Suprapubic skin (tissue), 4 donors: ENCODE measurements at regions not wholly inside any gene's neighbourhood (a gene's known extent, or its start where the extent isn't known, plus 50 kb on each side); places are given as distances from the start of the nearest gene placed in this dataset.

Experiments
- DNase-seq, 2 donors: peaks; one replicate each; pipeline ENCODE4 v3.0.0-alpha.2; 2019; ENCODE audit warnings: low spot score in 2 of 2
- H3K27ac ChIP-seq: fragments of 200-600 bp; sonication (generic); one replicate; pipeline ENCODE4 v1.5.1; 2019
- H3K27me3 ChIP-seq: fragments of 200-600 bp; sonication (generic); one replicate; pipeline ENCODE4 v1.5.1; 2019
- H3K36me3 ChIP-seq: fragments of 200-600 bp; sonication (generic); one replicate; pipeline ENCODE4 v1.5.1; 2019
- H3K4me1 ChIP-seq: fragments of 200-600 bp; sonication (generic); one replicate; pipeline ENCODE4 v1.5.1; 2019
- H3K4me3 ChIP-seq: fragments of 200-600 bp; sonication (generic); one replicate; pipeline ENCODE4 v1.5.1; 2019; ENCODE audit warnings: mild to moderate bottlenecking
- H3K9me3 ChIP-seq: fragments of 200-600 bp; sonication (generic); one replicate; pipeline ENCODE4 v1.5.1; 2019
- CTCF ChIP-seq, 2 donors: fragments of 200-600 bp in 1 of 2; fragments of 450-650 bp in 1 of 2; sonication (generic) in 1 of 2; IDR thresholded peaks; one replicate each; pipeline ENCODE4 v1.5.1; 2016 to 2019; ENCODE audit warnings: antibody characterized with exemption in 2 of 2, mild to moderate bottlenecking in 1 of 2, moderate library complexity in 1 of 2
- EP300 ChIP-seq: sonication (generic); formaldehyde crosslinking; IDR thresholded peaks from one replicate; pipeline ENCODE4 v1.6.1; 2017; ENCODE audit warnings: antibody characterized with exemption
- POLR2A ChIP-seq, 2 donors: fragments of 450-650 bp; IDR thresholded peaks; one replicate each; pipeline ENCODE4 v1.6.1; 2017; ENCODE audit warnings: antibody characterized with exemption in 2 of 2, mild to moderate bottlenecking in 2 of 2, moderate library complexity in 2 of 2
- POLR2AphosphoS5 ChIP-seq, 3 donors: sonication (generic); formaldehyde crosslinking; IDR thresholded peaks; one replicate each; pipeline ENCODE4 v1.6.1; 2017; ENCODE audit warnings: antibody characterized with exemption in 3 of 3
- WGBS: methylation state at CpG from one replicate; pipeline ENCODE4 v1.1.5; 2018; 5-methylcytosine and 5-hydroxymethylcytosine counted together

- Histone ChIP-seq H3K27me3 (no peaks in the 10 kb centered on the region), H3K4me1 (no peaks in the 10 kb centered on the region), H3K9me3 (no peaks in the 10 kb centered on the region), H3K27ac (no peak overlapping the region), H3K4me3 (no peak overlapping the region), H3K36me3 (no peaks in the 10 kb centered on the region)
- no peak for DNase-seq
- WGBS, result 89% methylated on average over 4 of the region's 4 CpGs
- TF ChIP-seq EP300 (no peak), CTCF (IDR thresholded peaks at IDR 0.05) (no peak), POLR2AphosphoS5 (IDR thresholded peaks at IDR 0.05) (no peak), POLR2A (IDR thresholded peaks at IDR 0.05) (no peak)
Measured at GRCh38 chr4:4655901-4656300, 114.1 kb upstream of the STX18 start.

GRCh38 chr4:4655011-4655410 lies 113.2 kb upstream of the STX18 start:
- DNase-seq, result no peak
- no peaks in the 10 kb centered on the region for H3K4me1 ChIP-seq
- no peaks in the 10 kb centered on the region for H3K27me3 ChIP-seq
- no peak overlapping the region for H3K27ac ChIP-seq
- WGBS, result 87% methylated on average over 2 of the region's 2 CpGs
- TF ChIP-seq POLR2AphosphoS5 (IDR thresholded peaks at IDR 0.05), result no peak
- no peak for TF ChIP-seq POLR2A (IDR thresholded peaks at IDR 0.05)
- TF ChIP-seq CTCF (IDR thresholded peaks at IDR 0.05), result no peak
- no peak for TF ChIP-seq EP300
- H3K4me3 ChIP-seq, result no peak overlapping the region
- no peaks in the 10 kb centered on the region for H3K9me3 ChIP-seq
- H3K36me3 ChIP-seq, result no peaks in the 10 kb centered on the region

GRCh38 chr4:4651811-4652755 lies 110.2 kb upstream of the STX18 start:
- no peak for DNase-seq
- no peaks in the 10 kb centered on the region for H3K36me3 ChIP-seq
- H3K27me3 ChIP-seq, result no peaks in the 10 kb centered on the region
- no peak overlapping the region for H3K4me3 ChIP-seq
- WGBS, result 80% methylated on average over 12 of the region's 12 CpGs
- H3K27ac ChIP-seq, result no peak overlapping the region
- no peak for TF ChIP-seq POLR2A (IDR thresholded peaks at IDR 0.05)
- TF ChIP-seq CTCF (IDR thresholded peaks at IDR 0.05), result no peak
- no peak for TF ChIP-seq POLR2AphosphoS5 (IDR thresholded peaks at IDR 0.05)
- no peak for TF ChIP-seq EP300
- H3K9me3 ChIP-seq, result no peaks in the 10 kb centered on the region
- H3K4me1 ChIP-seq, result no peaks in the 10 kb centered on the region

GRCh38 chr4:4647041-4647440 lies 105.2 kb upstream of the STX18 start:
- WGBS, result 89% methylated on average over 1 of the region's 1 CpG

More at GRCh38 chr4:4647041-4647440, 105.2 kb upstream of the STX18 start:
- Histone ChIP-seq H3K27ac (no peak overlapping the region), H3K36me3 (no peaks in the 10 kb centered on the region), H3K9me3 (no peaks in the 10 kb centered on the region), H3K4me3 (no peak overlapping the region), H3K27me3 (no peaks in the 10 kb centered on the region), H3K4me1 (peaks cover 6% of the 10 kb centered on the region)
- no peak for DNase-seq
- TF ChIP-seq EP300, result no peak
- no peak for TF ChIP-seq CTCF (IDR thresholded peaks at IDR 0.05)
- TF ChIP-seq POLR2A (IDR thresholded peaks at IDR 0.05), result no peak
- TF ChIP-seq POLR2AphosphoS5 (IDR thresholded peaks at IDR 0.05), result no peak
